ENCODE measurements at regions not wholly inside any gene's neighbourhood (a gene's known extent, or its start where the extent isn't known, plus 50 kb on each side); places are given as distances from the start of the nearest gene placed in this dataset.

- 53 to 73% (median 67%) methylated on average over 9 of the region's 9 CpGs for WGBS, 4 donors
- intact Hi-C loops (cut with DNase I): no loop called here
- TF ChIP-seq CTCF (IDR thresholded peaks at IDR 0.05): no peak
- no peak for TF ChIP-seq POLR2A (IDR thresholded peaks at IDR 0.05)
Observed at GRCh38 chr18:78679031-78679430, 300.6 kb upstream of the SALL3 start.

GRCh38 chr18:78679613-78680260, 299.9 kb upstream of the SALL3 start:
- H3K9me3 ChIP-seq: no peaks in the 10 kb centered on the region
- 72 to 78% (median 76%) methylated on average over 17 of the region's 17 CpGs for WGBS, 4 donors
- peak overlapping the region in 1 of 12 donors; percentile 19 for H3K27ac ChIP-seq
- TF ChIP-seq POLR2A (IDR thresholded peaks at IDR 0.05) (no peak), CTCF (IDR thresholded peaks at IDR 0.05) (no peak)
- no peaks in the 10 kb centered on the region for H3K36me3 ChIP-seq
- DNase-seq (no peak), ATAC-seq (no peak)
- peaks cover 0 to 9% (median 0%) of the 10 kb centered on the region in 9 donors for H3K27me3 ChIP-seq
- H3K4me3 ChIP-seq: no peak overlapping the region
- intact Hi-C loops (cut with DNase I): no loop called here
- no peaks in the 10 kb centered on the region for H3K4me1 ChIP-seq

More at GRCh38 chr18:78679031-78679430, 300.6 kb upstream of the SALL3 start:
- Histone ChIP-seq H3K4me1 (no peaks in the 10 kb centered on the region), H3K27ac (no peak overlapping the region), H3K36me3 (no peaks in the 10 kb centered on the region), H3K9me3 (no peaks in the 10 kb centered on the region), H3K27me3 (peaks cover 0 to 9% (median 0%) of the 10 kb centered on the region in 9 donors), H3K4me3 (no peak overlapping the region)
- no peak for ATAC-seq
- DNase-seq: no peak

GRCh38 chr18:78681396-78681795, 298.2 kb upstream of the SALL3 start:
- Histone ChIP-seq H3K9me3 (no peaks in the 10 kb centered on the region), H3K27ac (no peak overlapping the region), H3K4me3 (no peak overlapping the region), H3K27me3 (peaks cover 0 to 9% (median 0%) of the 10 kb centered on the region in 9 donors), H3K4me1 (no peaks in the 10 kb centered on the region), H3K36me3 (no peaks in the 10 kb centered on the region)
- WGBS, 4 donors: 75 to 87% (median 77%) methylated on average over 12 of the region's 12 CpGs
- intact Hi-C loops (cut with DNase I): no loop called here
- DNase-seq (peak in 1 of 5 donors; percentile 58), ATAC-seq (no peak)
- TF ChIP-seq CTCF (IDR thresholded peaks at IDR 0.05): no peak
- TF ChIP-seq POLR2A (IDR thresholded peaks at IDR 0.05): no peak

- no peaks in the 10 kb centered on the region for H3K9me3 ChIP-seq
- DNase-seq (no peak), ATAC-seq (no peak)
- no peaks in the 10 kb centered on the region for H3K36me3 ChIP-seq
- intact Hi-C loops (cut with DNase I): no loop called here
- H3K4me3 ChIP-seq: no peak overlapping the region
- no peaks in the 10 kb centered on the region for H3K4me1 ChIP-seq
- peaks cover 0 to 9% (median 0%) of the 10 kb centered on the region in 9 donors for H3K27me3 ChIP-seq
- 88 to 93% (median 90%) methylated on average over 11 to 12 of the region's 12 CpGs for WGBS, 4 donors
- TF ChIP-seq CTCF (IDR thresholded peaks at IDR 0.05): no peak
- no peak for TF ChIP-seq POLR2A (IDR thresholded peaks at IDR 0.05)
- no peak overlapping the region for H3K27ac ChIP-seq
Observed at GRCh38 chr18:78681934-78682333, 297.7 kb upstream of the SALL3 start.

Measured in heart left ventricle (tissue), 16 donors.